Activated CD8-positive, alpha-beta memory T cell treated with anti-CD3 and anti-CD28 coated beads for 36 hours (primary cell): ENCODE measurements at regions not wholly inside any gene's neighbourhood (a gene's known extent, or its start where the extent isn't known, plus 50 kb on each side); places are given as distances from the start of the nearest gene placed in this dataset.
"Not testable (repeated sequence)": the region's sequence is repeated elsewhere in the genome, so short reads cannot be mapped to it uniquely, and the experiment has no call there.

ENCODE experiments used
- CTCF ChIA-PET: fragments of 350-600 bp; sonication (Branson Sonifier 250); formaldehyde crosslinking; loops from one replicate; lab custom pipeline; 2021; ENCODE audit warnings: antibody characterized with exemption; lab: Charles Lee
- POLR2A ChIA-PET: fragments of 350-600 bp; sonication (Branson Sonifier 250); formaldehyde crosslinking; loops from one replicate; lab custom pipeline; 2021; ENCODE audit warnings: antibody characterized with exemption; lab: Charles Lee

DNA sequence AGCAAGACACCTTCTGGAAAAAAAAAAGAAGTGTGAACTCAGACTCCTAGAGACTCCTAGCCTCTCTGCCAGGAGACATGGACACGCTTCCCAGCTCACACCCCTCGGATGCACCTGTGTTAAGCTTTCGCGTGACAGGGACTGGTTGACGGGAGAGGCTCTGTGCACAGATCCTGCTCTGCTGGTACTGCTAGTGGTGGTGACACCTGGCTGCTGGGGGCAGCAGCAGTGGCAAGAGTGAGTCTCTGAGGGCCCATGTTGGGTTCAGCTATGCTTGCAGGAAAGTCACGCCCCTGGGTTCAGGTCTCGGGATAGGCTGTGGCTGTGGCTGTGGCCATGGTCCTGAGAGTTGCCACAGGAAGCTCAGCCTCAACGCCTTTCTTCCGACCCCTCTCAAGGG is 81.1 kb downstream of the XRCC2 start:
- ChIA-PET CTCF (interaction anchor here (0.6 kb wide), 1 partner anchor 896 kb away, joined by 4 read pairs; no protein-coding TSS in a partner anchor), POLR2A (no interaction called here)

DNA sequence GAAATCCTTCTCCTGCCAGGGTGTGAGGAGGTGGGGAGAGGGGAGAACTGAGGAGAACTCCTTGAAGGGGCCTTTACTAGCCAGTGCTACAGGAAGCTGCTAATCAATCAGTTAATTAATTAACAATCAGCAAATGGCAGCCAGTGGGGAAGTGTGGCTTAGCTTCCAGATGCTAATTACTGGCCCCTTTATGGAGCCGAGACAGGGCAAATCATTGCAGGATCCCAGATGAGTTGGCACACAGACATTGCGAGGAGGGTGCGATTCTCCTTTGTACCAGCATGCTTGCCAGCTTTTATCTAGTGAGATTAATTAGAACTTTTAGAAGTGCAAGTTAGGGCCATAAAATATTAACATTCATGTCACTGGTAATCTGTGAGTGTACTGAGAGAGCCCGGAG is 84.0 kb downstream of the XRCC2 start:
- ChIA-PET CTCF (no interaction called here), POLR2A (no interaction called here)

DNA sequence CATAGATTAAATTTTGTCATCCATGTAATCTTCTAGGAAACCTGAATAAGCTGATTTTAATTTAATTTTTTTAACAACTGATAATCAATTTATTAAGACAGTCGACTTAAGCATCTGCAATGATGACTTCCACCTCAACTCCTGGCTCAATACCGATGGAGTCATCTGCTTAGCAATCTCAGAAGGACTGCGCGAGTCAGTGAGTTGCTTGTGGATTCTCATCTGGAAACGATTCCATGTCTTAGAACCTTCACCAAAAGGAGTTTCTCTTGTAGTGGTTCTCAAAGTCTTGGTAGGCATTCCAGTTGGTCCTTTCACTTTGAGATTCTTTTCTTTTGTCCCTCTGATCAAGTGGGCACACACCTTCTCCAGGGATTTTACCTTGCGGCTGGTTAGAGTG is 85.5 kb downstream of the XRCC2 start:
- POLR2A ChIA-PET, result no interaction called here
- CTCF ChIA-PET, result no interaction called here

DNA sequence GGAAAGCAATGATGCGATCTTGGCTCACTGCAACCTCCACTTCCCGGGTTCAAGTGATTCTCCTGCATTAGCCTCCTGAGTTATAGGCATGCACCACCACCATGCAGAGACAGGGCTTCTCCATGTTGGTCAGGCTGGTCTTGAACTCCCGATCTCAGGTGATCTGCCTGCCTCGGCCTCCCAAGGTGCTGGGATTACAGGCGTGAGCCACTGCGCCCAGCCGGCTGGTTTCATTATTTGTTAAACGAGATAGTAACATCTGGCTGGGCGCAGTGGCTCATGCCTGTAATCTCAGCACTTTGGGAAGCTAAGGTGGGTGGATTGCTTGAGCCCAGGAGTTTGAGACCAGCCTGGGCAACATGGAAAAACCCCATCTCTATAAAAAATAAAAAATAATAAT is 86.1 kb downstream of the XRCC2 start:
- POLR2A ChIA-PET, CTCF ChIA-PET: not testable (repeated sequence)

DNA sequence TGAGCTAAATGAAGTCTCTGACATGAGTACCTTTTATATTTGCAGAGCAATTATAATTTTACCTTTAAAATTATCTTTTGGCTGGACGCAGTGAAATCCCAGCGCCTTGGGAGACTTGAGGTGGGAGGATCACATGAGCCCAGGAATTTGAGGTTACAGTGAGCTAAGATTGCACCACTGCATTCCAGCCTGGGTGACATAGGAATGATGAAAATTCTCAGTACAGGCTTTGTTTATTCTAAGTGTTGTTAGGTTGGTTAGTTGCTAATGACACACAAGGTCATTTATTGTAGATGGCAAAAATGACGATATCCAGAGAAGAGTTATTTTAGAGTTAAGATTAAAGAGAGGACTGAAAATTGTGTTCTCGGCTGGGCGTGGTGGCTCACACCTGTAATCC is 87.6 kb downstream of the XRCC2 start:
- POLR2A ChIA-PET, result no interaction called here
- CTCF ChIA-PET, result no interaction called here

DNA sequence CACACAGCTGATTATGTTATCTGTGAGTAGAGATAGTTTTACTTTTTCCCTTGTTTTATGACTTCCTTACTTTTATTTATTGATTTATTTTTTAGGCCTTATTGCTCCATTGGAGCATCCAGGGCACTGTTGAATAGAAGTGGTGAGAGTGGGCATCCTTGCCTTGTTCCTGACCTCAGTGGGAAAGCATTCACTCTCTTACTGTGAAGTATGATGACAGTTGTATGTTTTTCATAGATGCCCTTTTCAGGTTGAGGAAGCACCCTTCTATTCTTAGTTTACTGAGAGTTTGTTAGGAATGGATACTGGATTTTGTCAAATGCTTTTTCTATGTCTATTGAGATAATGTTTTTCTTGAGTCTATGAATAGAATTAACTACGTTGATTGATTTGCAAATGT is 88.6 kb downstream of the XRCC2 start:
- ChIA-PET POLR2A (no interaction called here), CTCF (no interaction called here)

DNA sequence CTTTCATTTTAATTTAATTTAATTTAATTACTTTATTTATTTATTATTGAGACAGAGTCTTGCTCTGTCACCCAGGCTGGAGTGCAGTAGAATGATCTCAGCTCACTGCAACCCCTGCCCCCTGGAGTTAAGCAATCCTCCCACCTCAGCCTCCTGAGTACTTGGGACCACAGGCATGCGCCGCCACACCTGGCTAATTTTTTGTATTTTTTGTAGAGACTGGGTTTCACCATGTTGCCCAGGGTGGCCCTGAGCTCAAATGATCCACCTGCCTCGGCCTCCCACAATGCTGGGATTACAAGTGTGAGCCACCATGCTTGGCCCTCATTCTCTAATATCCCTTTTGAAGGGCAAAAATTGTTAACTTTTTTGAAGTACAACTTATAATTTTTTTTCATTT is 92.9 kb downstream of the XRCC2 start:
- POLR2A ChIA-PET, result no interaction called here

DNA sequence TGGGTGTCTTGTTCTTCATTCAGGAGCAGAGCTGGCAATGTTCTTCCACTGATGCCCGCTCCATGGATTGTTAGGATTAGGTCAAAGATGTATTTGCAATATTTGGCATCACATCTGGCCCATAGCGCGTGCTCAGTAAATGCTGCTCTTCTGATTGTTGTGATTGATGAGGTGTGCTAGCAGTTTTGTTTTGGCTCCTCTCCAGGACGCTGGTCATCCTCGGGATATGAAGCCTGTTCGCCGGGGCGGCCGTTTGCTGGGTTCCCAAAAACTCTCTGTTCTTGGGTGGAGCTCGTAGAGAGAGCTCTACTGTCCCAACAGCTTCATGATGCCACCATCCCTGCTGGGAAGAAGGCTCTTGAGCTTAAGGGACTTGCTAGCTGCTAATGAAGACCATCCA is 96.9 kb downstream of the XRCC2 start:
- CTCF ChIA-PET, result interaction anchor here (0.7 kb wide), 1 partner anchor 12 kb away, joined by 4 read pairs; no protein-coding TSS in a partner anchor
- POLR2A ChIA-PET, result no interaction called here

More for the DNA sequence above, 92.9 kb downstream of the XRCC2 start:
- CTCF ChIA-PET, result no interaction called here

DNA sequence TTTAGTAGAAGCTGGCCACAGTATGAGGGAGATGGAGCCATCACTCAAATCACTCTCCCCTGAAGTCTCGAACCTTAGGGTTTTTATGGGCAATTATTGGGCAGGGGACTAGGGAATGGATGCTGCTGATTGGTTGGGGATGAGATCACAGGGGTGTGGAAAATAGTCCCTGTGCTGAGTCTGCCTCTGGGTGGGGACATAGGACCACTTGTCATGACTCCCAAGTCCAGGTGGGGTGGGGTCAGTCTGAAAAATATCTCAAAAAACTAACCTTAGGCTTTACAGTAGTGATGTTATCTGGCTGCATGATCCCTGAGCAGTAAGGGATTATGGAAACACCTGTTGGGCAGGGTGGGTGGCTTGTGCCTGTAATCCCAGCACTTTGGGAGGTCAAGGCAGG is 98.6 kb downstream of the XRCC2 start:
- ChIA-PET POLR2A (interaction anchor here (0.7 kb wide), 1 partner anchor 17 kb away, joined by 3 read pairs; no protein-coding TSS in a partner anchor), CTCF (no interaction called here)

DNA sequence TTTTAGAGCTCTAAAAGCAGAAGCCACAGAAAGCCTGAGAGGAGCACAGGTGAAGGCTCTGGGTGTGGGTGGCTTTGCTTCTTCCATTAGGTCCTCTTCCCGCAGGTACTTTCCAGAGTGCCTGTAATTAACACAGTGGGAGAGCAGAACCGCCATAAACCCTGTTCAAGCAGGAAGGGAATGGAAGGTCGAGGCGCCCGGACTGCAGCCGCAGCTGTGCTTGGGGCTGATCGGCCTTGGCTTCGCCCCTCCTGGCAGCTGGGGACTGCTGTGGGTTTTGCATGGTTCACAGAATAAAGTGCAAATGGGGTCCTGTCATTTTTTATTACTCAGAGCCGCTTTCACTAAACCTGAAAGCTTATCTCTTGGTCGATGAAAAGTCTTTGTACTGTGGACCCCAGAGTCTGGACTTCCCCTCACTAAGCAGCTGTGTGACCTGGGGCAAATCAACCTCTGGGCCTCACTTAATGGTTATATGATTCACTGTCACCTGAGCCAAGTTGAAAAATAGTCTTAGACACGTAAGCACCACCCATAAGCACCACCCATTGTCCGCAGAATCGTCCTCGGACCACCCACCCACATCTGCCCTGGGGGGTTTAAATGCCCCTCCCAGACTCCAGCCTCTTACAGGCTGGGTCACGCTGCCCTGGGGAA is 100.9 kb downstream of the XRCC2 start:
- CTCF ChIA-PET, result no interaction called here
- POLR2A ChIA-PET, result no interaction called here

DNA sequence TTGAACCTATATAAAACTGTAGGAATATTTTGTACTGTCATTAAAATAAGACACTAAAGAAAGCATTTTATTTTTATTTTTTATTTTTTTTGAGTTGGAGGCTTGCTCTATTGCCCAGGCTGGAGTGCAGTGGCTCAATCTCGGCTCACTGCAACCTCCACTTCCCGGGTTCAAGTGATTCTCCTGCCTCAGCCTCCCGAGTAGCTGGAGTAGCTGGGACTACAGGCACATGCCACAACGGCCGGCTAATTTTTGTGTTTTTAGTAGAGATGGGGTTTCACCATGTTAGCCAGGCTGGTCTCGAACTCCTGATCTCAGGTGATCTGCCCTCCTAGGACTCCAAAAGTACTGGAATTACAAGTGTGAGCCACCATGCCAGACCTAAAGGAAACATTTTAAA is 102.8 kb downstream of the XRCC2 start:
- CTCF ChIA-PET, POLR2A ChIA-PET: not testable (repeated sequence)

DNA sequence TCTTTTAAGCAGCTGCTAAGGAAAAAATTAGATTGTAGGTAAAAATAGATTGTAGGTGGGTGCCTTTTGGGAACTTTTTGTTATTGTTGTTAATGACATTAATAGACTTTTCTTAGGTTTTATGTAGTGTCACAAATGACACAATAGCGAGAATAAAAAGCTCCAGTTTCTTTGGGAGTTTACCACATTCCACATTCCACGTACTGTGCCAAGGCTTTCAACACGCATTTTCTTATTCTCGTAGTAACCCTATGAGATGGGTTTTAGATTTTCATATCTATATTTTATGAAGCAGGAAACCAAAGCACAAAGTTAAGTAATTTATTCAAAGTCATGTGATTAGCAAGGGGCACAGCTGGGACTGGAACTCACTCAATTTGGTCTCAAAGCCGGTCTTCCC is 103.8 kb downstream of the XRCC2 start:
- POLR2A ChIA-PET, result no interaction called here

DNA sequence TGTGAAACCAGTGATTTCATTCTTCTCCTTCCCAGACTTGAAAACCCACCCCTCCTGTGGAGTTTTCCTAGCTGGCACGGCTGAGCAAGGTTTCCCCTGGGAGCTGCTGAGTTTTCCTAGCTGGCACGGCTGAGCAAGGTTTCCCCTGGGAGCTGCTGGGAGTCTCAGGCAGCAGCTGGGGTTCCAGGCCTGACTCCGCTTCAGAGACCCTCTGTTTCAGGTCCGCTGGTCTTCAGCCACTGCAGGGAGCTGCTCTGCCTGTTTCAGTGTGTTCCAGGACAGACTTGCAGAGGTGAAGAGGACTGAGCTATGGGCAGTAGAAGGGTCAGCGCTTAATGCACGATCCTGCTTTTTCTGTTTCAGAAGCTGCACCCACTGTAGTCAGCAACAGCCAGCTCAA is 104.9 kb downstream of the XRCC2 start:
- ChIA-PET POLR2A (no interaction called here), CTCF (no interaction called here)

More for the DNA sequence above, 103.8 kb downstream of the XRCC2 start:
- CTCF ChIA-PET, result no interaction called here

DNA sequence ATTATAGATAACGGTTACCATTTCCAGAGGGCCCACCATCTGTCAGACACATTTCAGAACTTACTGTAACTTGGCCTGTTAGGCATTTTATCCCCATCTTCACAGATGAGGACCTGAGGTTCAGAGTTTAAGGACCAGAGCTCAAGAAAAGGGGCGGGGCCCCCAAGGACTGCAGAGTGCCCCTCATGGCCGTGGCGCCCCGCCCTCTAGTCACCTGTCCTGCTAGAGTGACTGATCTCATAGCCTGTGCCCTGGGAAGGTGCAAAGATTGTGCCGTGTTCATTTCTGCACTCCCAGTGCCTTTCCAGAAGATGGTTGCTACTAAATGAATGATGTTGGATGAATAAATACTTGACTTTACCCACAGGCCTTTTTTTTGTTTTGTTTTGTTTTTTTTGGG is 107.0 kb downstream of the XRCC2 start:
- ChIA-PET CTCF (no interaction called here), POLR2A (no interaction called here)

DNA sequence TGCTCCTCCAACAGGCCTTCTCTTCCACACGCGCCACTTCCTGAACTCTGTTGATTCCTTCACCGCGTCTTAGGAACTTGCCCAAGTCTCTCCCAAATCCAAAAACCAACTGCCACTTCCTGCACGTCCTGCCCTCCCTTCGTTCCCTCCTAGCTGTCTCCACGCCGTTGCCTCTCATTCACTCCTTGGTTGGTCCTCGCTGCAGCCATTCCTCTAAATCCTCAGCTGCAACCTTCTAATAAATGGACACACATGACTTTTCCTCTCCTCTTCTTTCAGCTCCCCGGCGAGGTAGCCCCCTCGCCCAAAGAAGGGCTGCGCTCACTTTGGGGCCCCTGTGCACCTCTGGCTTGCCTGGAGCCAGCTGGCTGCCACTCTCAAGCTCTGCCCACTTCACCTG is 110.2 kb downstream of the XRCC2 start:
- POLR2A ChIA-PET, result no interaction called here
- CTCF ChIA-PET, result no interaction called here

DNA sequence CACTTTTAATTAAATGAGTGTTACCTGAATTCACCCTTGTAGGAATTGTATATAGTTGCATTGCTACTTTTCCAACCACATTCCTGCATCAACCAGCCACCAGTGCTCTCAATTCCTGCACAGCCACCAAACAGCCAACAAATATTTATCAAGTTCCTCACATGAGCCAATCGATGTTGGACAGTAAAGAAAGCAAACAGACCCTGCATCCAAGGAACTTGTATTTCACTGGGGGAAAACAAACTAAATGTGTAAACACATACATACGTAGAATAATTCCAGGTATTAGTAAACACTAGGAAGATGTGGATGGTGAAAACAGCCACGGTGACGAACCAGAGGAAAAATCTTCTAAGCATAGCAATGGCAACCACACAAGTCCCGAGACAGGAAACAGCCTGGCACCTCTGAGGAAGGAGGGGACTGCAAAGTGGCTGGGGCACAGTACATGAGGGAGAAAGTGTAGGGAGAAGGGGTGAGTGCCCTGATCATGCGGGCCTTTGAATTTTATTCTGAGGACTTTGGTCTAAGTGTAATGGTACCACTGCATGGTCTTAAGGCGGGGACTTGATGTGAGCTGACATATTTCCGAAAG is 111.2 kb downstream of the XRCC2 start:
- POLR2A ChIA-PET, result interaction anchor here (0.5 kb wide), 1 partner anchor 46 kb away, joined by 3 read pairs; no protein-coding TSS in a partner anchor

DNA sequence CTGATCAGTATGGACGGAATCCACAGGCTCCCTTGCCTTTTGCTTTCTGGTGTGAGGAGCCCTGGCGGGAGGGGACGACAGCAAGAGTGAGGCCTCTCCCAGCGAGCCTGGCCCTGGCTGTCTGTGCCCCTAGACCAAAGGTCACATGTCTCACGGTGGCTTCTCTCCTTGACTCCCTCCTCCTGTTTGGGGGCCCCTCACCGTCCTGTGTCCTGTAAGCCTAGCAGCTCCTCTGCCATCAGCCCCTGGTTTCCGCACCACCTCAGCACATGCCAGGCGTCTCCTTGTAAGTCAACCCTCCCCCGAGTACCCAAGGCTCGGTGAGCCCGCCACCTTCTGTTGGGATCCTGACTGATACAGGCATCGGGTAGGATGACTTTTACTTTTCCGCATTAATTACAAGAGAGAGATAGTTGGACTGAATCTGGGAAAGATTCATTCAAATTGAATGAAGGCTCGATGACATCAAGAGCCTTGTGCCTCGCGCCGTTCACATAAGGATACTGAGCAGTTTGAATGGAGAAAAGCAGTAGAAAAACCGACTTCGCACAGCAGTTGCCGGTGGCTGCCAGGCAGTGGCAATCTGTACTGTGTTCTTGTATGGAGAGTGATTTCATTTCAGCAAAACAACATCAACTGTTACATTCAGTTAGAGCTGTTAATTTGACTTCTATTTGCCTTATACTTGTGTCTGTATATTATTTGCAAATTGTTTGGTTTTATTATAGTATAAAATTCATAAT is 119.8 kb downstream of the XRCC2 start:
- CTCF ChIA-PET, result interaction anchor here (0.7 kb wide), 2 partner anchors 536 to 715 kb away, joined by 3 read pairs; no protein-coding TSS in a partner anchor
- POLR2A ChIA-PET, result no interaction called here

More for the DNA sequence above, 111.2 kb downstream of the XRCC2 start:
- CTCF ChIA-PET, result no interaction called here

DNA sequence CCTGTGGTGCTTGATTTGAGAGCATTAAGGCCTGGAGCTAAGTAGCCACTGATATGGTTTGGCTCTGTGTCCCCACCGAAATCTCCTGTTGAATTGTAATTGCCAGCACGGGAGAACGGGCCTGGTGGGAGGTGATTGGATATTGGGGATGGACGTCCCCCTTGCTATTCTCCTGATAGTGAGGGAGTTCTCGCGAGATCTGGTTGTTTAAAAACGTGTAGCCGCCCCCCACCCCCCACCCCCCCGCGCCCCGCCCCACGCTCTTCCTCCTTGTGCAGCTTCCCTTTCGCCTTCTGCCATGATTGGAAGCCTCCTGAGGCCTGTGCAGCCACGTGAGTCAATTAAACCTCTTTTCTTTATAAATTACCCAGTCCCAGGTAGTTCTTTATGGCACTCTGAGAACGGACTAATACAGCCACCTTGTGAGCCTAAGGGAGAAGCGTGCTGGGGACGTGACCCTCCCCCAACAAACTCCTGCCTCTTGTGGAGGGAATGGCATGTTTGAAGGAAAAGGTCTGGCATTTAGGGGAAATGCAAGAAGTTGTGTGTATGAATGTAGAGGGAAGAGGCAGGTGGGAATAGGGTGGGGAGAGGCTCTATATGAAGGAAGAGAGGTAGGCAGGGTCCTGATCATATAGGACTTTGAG is 118.0 kb upstream of the KMT2C start:
- POLR2A ChIA-PET, result no interaction called here
- CTCF ChIA-PET, result interaction anchor here (0.7 kb wide), 1 partner anchor 14 kb away, joined by 3 read pairs; no protein-coding TSS in a partner anchor

DNA sequence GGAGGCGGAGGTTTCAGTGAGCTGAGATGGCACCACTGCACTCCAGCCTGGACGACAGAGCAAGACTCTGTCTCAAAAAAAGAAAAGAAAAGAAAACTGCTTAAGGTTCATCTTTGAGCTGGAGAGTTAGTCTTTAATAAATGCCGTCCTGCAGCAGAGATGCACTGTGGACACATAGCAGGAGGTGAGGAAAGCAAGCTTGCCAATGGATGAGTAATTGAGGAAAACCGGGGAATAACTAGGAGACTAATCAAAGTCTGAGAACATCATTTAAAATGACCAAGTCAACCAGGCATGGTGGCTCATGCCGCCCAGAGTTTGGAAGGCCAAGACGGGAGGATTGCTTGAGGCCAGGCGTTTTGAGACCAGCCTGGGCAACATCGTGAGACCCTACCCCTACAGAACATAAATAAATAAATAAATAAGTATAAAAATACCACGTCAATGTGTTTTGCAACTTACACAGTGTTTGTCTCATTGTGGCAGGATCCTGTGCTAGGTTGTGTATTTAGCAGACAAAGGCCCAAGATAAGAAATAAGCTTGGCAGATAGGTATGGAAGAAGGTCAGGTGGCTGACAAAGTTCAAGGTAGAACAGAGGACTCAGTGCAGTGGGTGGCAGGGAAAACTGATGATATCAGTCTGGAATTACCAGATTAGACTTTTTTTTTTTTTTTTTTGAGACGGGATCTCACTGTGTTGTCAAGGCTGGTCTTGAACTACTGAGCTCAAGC is 115.7 kb upstream of the KMT2C start:
- POLR2A ChIA-PET, result no interaction called here
- CTCF ChIA-PET, result no interaction called here
